Neural cell (in vitro differentiated cells): ENCODE measurements at regions not wholly inside any gene's neighbourhood (a gene's known extent, or its start where the extent isn't known, plus 50 kb on each side); places are given as distances from the start of the nearest gene placed in this dataset.

Experiments used
- H2AFZ ChIP-seq: fragments of 200-600, 300-800 bp; sonication (generic), shearing (Covaris generic); 2 replicates; pipeline ENCODE4 v1.6.0; 2014; ENCODE audit warnings: low read depth, mild to moderate bottlenecking, antibody characterized with exemption, low read length, moderate library complexity
- H3F3A ChIP-seq: fragments of 200-600 bp; shearing (Covaris generic); 2 replicates; pipeline ENCODE4 v1.6.1; 2016; ENCODE audit warnings: mild to moderate bottlenecking, moderate library complexity, mixed read lengths, antibody characterized with exemption, low read length; ENCODE audit not compliant: insufficient read depth, poor library complexity, severe bottlenecking
- H3K27ac ChIP-seq: fragments of 200-600, 300-800 bp; sonication (generic), shearing (Covaris generic); 2 replicates; pipeline ENCODE4 v1.5.1; 2014; ENCODE audit warnings: mild to moderate bottlenecking, low read length, moderate library complexity
- H3K27me3 ChIP-seq: fragments of 300-800, 200-600 bp; sonication (generic), shearing (Covaris generic); 2 replicates; pipeline ENCODE4 v1.6.0; 2014; ENCODE audit warnings: mild to moderate bottlenecking, low read depth, low read length, moderate library complexity; ENCODE audit not compliant: insufficient read depth
- H3K36me3 ChIP-seq: fragments of 300-800, 200-600 bp; sonication (generic), shearing (Covaris generic); 2 replicates; pipeline ENCODE4 v1.5.1; 2014; ENCODE audit warnings: mild to moderate bottlenecking, antibody characterized with exemption, low read length, moderate library complexity; ENCODE audit not compliant: insufficient read depth
- H3K4me2 ChIP-seq: fragments of 300-800, 200-600 bp; sonication (generic), shearing (Covaris generic); 2 replicates; pipeline ENCODE4 v1.6.0; 2014; ENCODE audit warnings: mild to moderate bottlenecking, low read length
- H3K4me3 ChIP-seq: fragments of 300-800, 200-600 bp; sonication (generic), shearing (Covaris generic); 2 replicates; pipeline ENCODE4 v1.5.1; 2014; ENCODE audit warnings: mild to moderate bottlenecking, low read length, moderate library complexity
- H3K79me2 ChIP-seq: fragments of 200-600 bp; shearing (Covaris generic); replicated peaks from 2 replicates; pipeline ENCODE4 v1.6.0; 2014; ENCODE audit warnings: mild to moderate bottlenecking, low read length, moderate library complexity; ENCODE audit not compliant: insufficient read depth
- H3K9ac ChIP-seq: fragments of 300-800, 200-600 bp; sonication (generic), shearing (Covaris generic); 2 replicates; pipeline ENCODE4 v1.6.1; 2016; ENCODE audit warnings: mild to moderate bottlenecking, low read length, mixed read lengths
- H3K9me2 ChIP-seq: fragments of 200-600 bp; shearing (Covaris generic); 2 replicates; pipeline ENCODE4 v1.6.1; 2016; ENCODE audit warnings: mild to moderate bottlenecking, low read length, mixed read lengths; ENCODE audit not compliant: insufficient read depth
- H3K9me3 ChIP-seq: fragments of 200-600, 300-800 bp; sonication (generic), shearing (Covaris generic); 2 replicates; pipeline ENCODE4 v1.6.1; 2016; ENCODE audit warnings: mild to moderate bottlenecking, mixed run types, low read length, moderate library complexity, mixed read lengths
- H4K20me1 ChIP-seq: fragments of 200-600 bp; shearing (Covaris generic); 2 replicates; pipeline ENCODE4 v1.6.1; 2016; ENCODE audit warnings: mild to moderate bottlenecking, mixed run types; ENCODE audit not compliant: insufficient read depth
- EP300 ChIP-seq: fragments of 450-650 bp; conservative IDR thresholded peaks from 2 replicates; pipeline ENCODE4 v1.6.1; 2014; ENCODE audit warnings: antibody characterized with exemption, mild to moderate bottlenecking, moderate library complexity; ENCODE audit not compliant: poor library complexity, severe bottlenecking
- EZH2 ChIP-seq: fragments of 200-600, 300-800 bp; shearing (Covaris generic), sonication (generic); IDR thresholded peaks from 2 replicates; pipeline ENCODE4 v1.6.1; 2014; ENCODE audit warnings: antibody characterized with exemption, low read length, borderline replicate concordance, mild to moderate bottlenecking; ENCODE audit not compliant: insufficient read depth, poor library complexity, severe bottlenecking
- MXI1 ChIP-seq: fragments of 450-650 bp; conservative IDR thresholded peaks from 2 replicates; pipeline ENCODE4 v1.6.1; 2014; ENCODE audit warnings: antibody characterized with exemption, mild to moderate bottlenecking; ENCODE audit not compliant: poor library complexity, severe bottlenecking
- POLR2AphosphoS5 ChIP-seq: IDR thresholded peaks from 2 replicates; pipeline ENCODE4 v1.6.1; 2012
- RAD21 ChIP-seq: fragments of 450-650 bp; conservative IDR thresholded peaks from 2 replicates; pipeline ENCODE4 v1.6.1; 2014; ENCODE audit warnings: antibody characterized with exemption, mild to moderate bottlenecking, moderate library complexity
- SMC3 ChIP-seq: fragments of 450-650 bp; conservative IDR thresholded peaks from 2 replicates; pipeline ENCODE4 v1.6.1; 2014; ENCODE audit warnings: antibody characterized with exemption, mild to moderate bottlenecking, moderate library complexity; ENCODE audit not compliant: poor library complexity
- TAF1 ChIP-seq: IDR thresholded peaks from 2 replicates; pipeline ENCODE4 v1.6.1; 2012; ENCODE audit warnings: low read depth
- TF ChIP-seq, protein P1 (sequence below): IDR thresholded peaks from 2 replicates; pipeline ENCODE4 v1.6.1; 2012; ENCODE audit warnings: borderline replicate concordance
- TF ChIP-seq, protein P2 (sequence below): fragments of 450-650 bp; IDR thresholded peaks from 2 replicates; pipeline ENCODE4 v1.5.1; 2014; ENCODE audit warnings: antibody characterized with exemption, mild to moderate bottlenecking, moderate library complexity; ENCODE audit not compliant: poor library complexity, severe bottlenecking

GRCh38 chr6:1127597-1128288 is 184.2 kb upstream of the FOXQ1 start:
- Histone ChIP-seq H4K20me1 (no peaks in the 10 kb centered on the region), H3K4me2 (no peak overlapping the region), H3K27ac (no peak overlapping the region), H3F3A (no peaks in the 10 kb centered on the region), H3K36me3 (no peaks in the 10 kb centered on the region), H3K9me3 (no peaks in the 10 kb centered on the region), H3K9me2 (no peaks in the 10 kb centered on the region), H3K79me2 (no peaks in the 10 kb centered on the region), H3K4me3 (no peak overlapping the region), H3K9ac (no peak overlapping the region), H3K27me3 (no peaks in the 10 kb centered on the region), H2AFZ (no peak overlapping the region)
- TF ChIP-seq TAF1 (no peak), RAD21 (no peak), EZH2 (no peak), EP300 (no peak), SMC3 (no peak), POLR2AphosphoS5 (no peak), MXI1 (no peak)
- TF ChIP-seq, protein P1, sequence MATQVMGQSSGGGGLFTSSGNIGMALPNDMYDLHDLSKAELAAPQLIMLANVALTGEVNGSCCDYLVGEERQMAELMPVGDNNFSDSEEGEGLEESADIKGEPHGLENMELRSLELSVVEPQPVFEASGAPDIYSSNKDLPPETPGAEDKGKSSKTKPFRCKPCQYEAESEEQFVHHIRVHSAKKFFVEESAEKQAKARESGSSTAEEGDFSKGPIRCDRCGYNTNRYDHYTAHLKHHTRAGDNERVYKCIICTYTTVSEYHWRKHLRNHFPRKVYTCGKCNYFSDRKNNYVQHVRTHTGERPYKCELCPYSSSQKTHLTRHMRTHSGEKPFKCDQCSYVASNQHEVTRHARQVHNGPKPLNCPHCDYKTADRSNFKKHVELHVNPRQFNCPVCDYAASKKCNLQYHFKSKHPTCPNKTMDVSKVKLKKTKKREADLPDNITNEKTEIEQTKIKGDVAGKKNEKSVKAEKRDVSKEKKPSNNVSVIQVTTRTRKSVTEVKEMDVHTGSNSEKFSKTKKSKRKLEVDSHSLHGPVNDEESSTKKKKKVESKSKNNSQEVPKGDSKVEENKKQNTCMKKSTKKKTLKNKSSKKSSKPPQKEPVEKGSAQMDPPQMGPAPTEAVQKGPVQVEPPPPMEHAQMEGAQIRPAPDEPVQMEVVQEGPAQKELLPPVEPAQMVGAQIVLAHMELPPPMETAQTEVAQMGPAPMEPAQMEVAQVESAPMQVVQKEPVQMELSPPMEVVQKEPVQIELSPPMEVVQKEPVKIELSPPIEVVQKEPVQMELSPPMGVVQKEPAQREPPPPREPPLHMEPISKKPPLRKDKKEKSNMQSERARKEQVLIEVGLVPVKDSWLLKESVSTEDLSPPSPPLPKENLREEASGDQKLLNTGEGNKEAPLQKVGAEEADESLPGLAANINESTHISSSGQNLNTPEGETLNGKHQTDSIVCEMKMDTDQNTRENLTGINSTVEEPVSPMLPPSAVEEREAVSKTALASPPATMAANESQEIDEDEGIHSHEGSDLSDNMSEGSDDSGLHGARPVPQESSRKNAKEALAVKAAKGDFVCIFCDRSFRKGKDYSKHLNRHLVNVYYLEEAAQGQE = no peak
- TF ChIP-seq, protein P2, sequence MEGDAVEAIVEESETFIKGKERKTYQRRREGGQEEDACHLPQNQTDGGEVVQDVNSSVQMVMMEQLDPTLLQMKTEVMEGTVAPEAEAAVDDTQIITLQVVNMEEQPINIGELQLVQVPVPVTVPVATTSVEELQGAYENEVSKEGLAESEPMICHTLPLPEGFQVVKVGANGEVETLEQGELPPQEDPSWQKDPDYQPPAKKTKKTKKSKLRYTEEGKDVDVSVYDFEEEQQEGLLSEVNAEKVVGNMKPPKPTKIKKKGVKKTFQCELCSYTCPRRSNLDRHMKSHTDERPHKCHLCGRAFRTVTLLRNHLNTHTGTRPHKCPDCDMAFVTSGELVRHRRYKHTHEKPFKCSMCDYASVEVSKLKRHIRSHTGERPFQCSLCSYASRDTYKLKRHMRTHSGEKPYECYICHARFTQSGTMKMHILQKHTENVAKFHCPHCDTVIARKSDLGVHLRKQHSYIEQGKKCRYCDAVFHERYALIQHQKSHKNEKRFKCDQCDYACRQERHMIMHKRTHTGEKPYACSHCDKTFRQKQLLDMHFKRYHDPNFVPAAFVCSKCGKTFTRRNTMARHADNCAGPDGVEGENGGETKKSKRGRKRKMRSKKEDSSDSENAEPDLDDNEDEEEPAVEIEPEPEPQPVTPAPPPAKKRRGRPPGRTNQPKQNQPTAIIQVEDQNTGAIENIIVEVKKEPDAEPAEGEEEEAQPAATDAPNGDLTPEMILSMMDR = no peak

GRCh38 chr6:1127129-1127528 is 184.8 kb upstream of the FOXQ1 start:
- H3K27me3 ChIP-seq = no peaks in the 10 kb centered on the region
- no peak overlapping the region for H3K4me2 ChIP-seq
- no peak overlapping the region for H3K9ac ChIP-seq
- H4K20me1 ChIP-seq = no peaks in the 10 kb centered on the region
- no peaks in the 10 kb centered on the region for H3K36me3 ChIP-seq
- H2AFZ ChIP-seq = no peak overlapping the region
- H3K9me3 ChIP-seq = no peaks in the 10 kb centered on the region
- no peak overlapping the region for H3K27ac ChIP-seq
- no peak overlapping the region for H3K4me3 ChIP-seq
- H3K79me2 ChIP-seq = no peaks in the 10 kb centered on the region
- H3F3A ChIP-seq = no peaks in the 10 kb centered on the region
- no peak for TF ChIP-seq EZH2
- no peak for TF ChIP-seq TAF1
- TF ChIP-seq, protein P1 = no peak
- H3K9me2 ChIP-seq = no peaks in the 10 kb centered on the region
